HL-60 (cell line): ENCODE measurements at regions not wholly inside any gene's neighbourhood (a gene's known extent, or its start where the extent isn't known, plus 50 kb on each side); places are given as distances from the start of the nearest gene placed in this dataset.

Experiments used
- DNase-seq, 2 experiments: peaks; one replicate each; pipeline ENCODE4 v3.0.0-alpha.2; 2010 to 2020; ENCODE audit warnings: low read depth in 1 of 2, low spot score in 1 of 2
- H3K27ac ChIP-seq: fragments of 250-450 bp; sonication (Bioruptor Pico); replicated peaks from 2 replicates; pipeline ENCODE4 v1.5.1; 2020; ENCODE audit warnings: mild to moderate bottlenecking, moderate library complexity
- H3K27me3 ChIP-seq: fragments of 250-450 bp; sonication (Bioruptor Pico); 2 replicates; pipeline ENCODE4 v1.5.1; 2021; ENCODE audit warnings: mild to moderate bottlenecking, moderate library complexity; ENCODE audit not compliant: insufficient read depth, poor library complexity, severe bottlenecking
- H3K4me3 ChIP-seq: replicated peaks from 2 replicates; pipeline ENCODE4 v1.5.1; 2011; ENCODE audit warnings: mild to moderate bottlenecking, control low read depth, low read length; ENCODE audit not compliant: insufficient read depth
- GABPA ChIP-seq: IDR thresholded peaks from 2 replicates; pipeline ENCODE4 v1.6.1; 2012; ENCODE audit warnings: low read depth
- POLR2AphosphoS5 ChIP-seq: IDR thresholded peaks from 2 replicates; pipeline ENCODE4 v1.6.1; 2012; ENCODE audit warnings: low read depth
- SPI1 ChIP-seq: IDR thresholded peaks from 2 replicates; pipeline ENCODE4 v1.6.1; 2012; ENCODE audit warnings: low read depth, mild to moderate bottlenecking, borderline replicate concordance
- TF ChIP-seq, protein P1 (sequence below): IDR thresholded peaks from one replicate; pipeline ENCODE4 v1.5.1; 2011; ENCODE audit warnings: low read length, control low read depth, inconsistent platforms; ENCODE audit not compliant: insufficient read depth
- TF ChIP-seq, protein P2 (sequence below): IDR thresholded peaks from 2 replicates; pipeline ENCODE4 v1.6.1; 2012; ENCODE audit warnings: low read depth; ENCODE audit not compliant: insufficient replicate concordance

GRCh38 chr9:8143677-8144076 is 344.1 kb upstream of the DMAC1 start:
- no peak overlapping the region for H3K4me3 ChIP-seq
- no peak for DNase-seq
- TF ChIP-seq, protein P1, sequence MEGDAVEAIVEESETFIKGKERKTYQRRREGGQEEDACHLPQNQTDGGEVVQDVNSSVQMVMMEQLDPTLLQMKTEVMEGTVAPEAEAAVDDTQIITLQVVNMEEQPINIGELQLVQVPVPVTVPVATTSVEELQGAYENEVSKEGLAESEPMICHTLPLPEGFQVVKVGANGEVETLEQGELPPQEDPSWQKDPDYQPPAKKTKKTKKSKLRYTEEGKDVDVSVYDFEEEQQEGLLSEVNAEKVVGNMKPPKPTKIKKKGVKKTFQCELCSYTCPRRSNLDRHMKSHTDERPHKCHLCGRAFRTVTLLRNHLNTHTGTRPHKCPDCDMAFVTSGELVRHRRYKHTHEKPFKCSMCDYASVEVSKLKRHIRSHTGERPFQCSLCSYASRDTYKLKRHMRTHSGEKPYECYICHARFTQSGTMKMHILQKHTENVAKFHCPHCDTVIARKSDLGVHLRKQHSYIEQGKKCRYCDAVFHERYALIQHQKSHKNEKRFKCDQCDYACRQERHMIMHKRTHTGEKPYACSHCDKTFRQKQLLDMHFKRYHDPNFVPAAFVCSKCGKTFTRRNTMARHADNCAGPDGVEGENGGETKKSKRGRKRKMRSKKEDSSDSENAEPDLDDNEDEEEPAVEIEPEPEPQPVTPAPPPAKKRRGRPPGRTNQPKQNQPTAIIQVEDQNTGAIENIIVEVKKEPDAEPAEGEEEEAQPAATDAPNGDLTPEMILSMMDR = no peak
- no peak for TF ChIP-seq GABPA
- H3K27ac ChIP-seq = no peak overlapping the region
- H3K27me3 ChIP-seq = no peaks in the 10 kb centered on the region

GRCh38 chr9:8140557-8140956 is 341.0 kb upstream of the DMAC1 start:
- no peak for DNase-seq
- Histone ChIP-seq H3K27me3 (no peaks in the 10 kb centered on the region), H3K4me3 (no peak overlapping the region), H3K27ac (no peak overlapping the region)
- TF ChIP-seq, protein P1 = no peak
- TF ChIP-seq GABPA = no peak
- TF ChIP-seq, protein P2, sequence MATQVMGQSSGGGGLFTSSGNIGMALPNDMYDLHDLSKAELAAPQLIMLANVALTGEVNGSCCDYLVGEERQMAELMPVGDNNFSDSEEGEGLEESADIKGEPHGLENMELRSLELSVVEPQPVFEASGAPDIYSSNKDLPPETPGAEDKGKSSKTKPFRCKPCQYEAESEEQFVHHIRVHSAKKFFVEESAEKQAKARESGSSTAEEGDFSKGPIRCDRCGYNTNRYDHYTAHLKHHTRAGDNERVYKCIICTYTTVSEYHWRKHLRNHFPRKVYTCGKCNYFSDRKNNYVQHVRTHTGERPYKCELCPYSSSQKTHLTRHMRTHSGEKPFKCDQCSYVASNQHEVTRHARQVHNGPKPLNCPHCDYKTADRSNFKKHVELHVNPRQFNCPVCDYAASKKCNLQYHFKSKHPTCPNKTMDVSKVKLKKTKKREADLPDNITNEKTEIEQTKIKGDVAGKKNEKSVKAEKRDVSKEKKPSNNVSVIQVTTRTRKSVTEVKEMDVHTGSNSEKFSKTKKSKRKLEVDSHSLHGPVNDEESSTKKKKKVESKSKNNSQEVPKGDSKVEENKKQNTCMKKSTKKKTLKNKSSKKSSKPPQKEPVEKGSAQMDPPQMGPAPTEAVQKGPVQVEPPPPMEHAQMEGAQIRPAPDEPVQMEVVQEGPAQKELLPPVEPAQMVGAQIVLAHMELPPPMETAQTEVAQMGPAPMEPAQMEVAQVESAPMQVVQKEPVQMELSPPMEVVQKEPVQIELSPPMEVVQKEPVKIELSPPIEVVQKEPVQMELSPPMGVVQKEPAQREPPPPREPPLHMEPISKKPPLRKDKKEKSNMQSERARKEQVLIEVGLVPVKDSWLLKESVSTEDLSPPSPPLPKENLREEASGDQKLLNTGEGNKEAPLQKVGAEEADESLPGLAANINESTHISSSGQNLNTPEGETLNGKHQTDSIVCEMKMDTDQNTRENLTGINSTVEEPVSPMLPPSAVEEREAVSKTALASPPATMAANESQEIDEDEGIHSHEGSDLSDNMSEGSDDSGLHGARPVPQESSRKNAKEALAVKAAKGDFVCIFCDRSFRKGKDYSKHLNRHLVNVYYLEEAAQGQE = no peak
- no peak for TF ChIP-seq POLR2AphosphoS5
- no peak for TF ChIP-seq SPI1

DNA sequence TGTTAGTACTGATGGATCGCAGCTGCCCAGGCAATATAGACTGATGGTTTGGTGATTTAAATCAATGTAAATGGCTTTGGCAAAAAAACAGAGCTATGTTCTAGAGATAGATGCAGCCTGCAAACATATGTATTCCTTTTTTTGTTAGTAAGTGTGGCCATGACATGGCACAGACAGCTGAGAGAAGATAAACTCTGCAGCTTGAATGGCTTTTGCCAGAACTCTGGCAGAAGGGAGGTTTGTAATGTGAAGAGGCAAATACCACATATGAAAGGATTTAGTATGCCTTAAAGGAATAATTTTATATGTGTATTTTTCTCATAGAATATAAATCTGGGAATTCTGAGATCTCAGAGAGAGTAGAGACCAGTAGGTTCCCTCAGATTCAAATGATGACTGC is 340.2 kb upstream of the DMAC1 start:
- no peaks in the 10 kb centered on the region for H3K27me3 ChIP-seq
- DNase-seq = no peak
- TF ChIP-seq, protein P2 = no peak
- TF ChIP-seq GABPA (no peak), POLR2AphosphoS5 (no peak), SPI1 (no peak)
- TF ChIP-seq, protein P1 = no peak
- no peak overlapping the region for H3K27ac ChIP-seq
- H3K4me3 ChIP-seq = no peak overlapping the region

GRCh38 chr9:8136477-8136876 is 336.9 kb upstream of the DMAC1 start:
- H3K27ac ChIP-seq = no peak overlapping the region
- TF ChIP-seq POLR2AphosphoS5 (no peak), GABPA (no peak)
- TF ChIP-seq, protein P2 = no peak
- TF ChIP-seq, protein P1 = no peak
- no peaks in the 10 kb centered on the region for H3K27me3 ChIP-seq
- DNase-seq = no peak
- H3K4me3 ChIP-seq = no peak overlapping the region
